ENCODE measurements at regions not wholly inside any gene's neighbourhood (a gene's known extent, or its start where the extent isn't known, plus 50 kb on each side); places are given as distances from the start of the nearest gene placed in this dataset.
A peak's percentile ranks its signal among the peaks of the same experiment; 100 is the strongest.
"Not testable (repeated sequence)": the region's sequence is repeated elsewhere in the genome, so short reads cannot be mapped to it uniquely, and the experiment has no call there.

- ChIA-PET CTCF (interaction anchor here (0.9 to 1.2 kb wide), 2 partner anchors 15 to 710 kb away, joined by 3 to 4 read pairs; no protein-coding TSS in a partner anchor), POLR2A (no interaction called here)
- H3K4me3 ChIP-seq, result no peak overlapping the region
- ATAC-seq (peak in 1 of 2 experiments; percentile 34; a peak in 1 of 6 replicates), FAIRE-seq (no peak), DNase-seq (ENCODE audit: low read depth in 1 of 2, low spot score in 1 of 2) (no peak)
- H3K4me1 ChIP-seq, result peaks cover 8% of the 10 kb centered on the region
- peak overlapping the region in 1 of 2 experiments; percentile 27; a peak in 2 of 6 replicates for H3K27ac ChIP-seq
- TF ChIP-seq HOXB13 (CRISPR knock-in tag; IDR thresholded peaks at IDR 0.05; ENCODE audit: low read depth) (no peak), USF2 (IDR thresholded peaks at IDR 0.05) (no peak), RCOR1 (IDR thresholded peaks at IDR 0.05; ENCODE audit: low read depth, low read length) (no peak), PBX3 (IDR thresholded peaks at IDR 0.05) (no peak)
- H3K9me3 ChIP-seq, result peaks cover 4% of the 10 kb centered on the region; the same call in 2 of the 3 replicates
- H3K4me2 ChIP-seq, result 0 out of 3 replicates have a peak overlapping the region, but pooled peaks have one; percentile 0
- WGBS (ENCODE audit: missing lambda C conversion rate), result 79% methylated on average over 3 of the region's 3 CpGs
Measured at GRCh38 chr14:53619691-53620231, 336.9 kb downstream of the BMP4 start.

- 85% methylated on average over 2 of the region's 2 CpGs for WGBS (ENCODE audit: missing lambda C conversion rate)
- DNase-seq (ENCODE audit: low read depth in 1 of 2, low spot score in 1 of 2); FAIRE-seq; H3K4me2 ChIP-seq; H3K4me3 ChIP-seq; POLR2A ChIA-PET; ATAC-seq; H3K9me3 ChIP-seq: not testable (repeated sequence)
- Histone ChIP-seq H3K4me1 (peaks cover 27% of the 10 kb centered on the region), H3K27ac (peak overlapping the region in 1 of 2 experiments; percentile 56; a peak in 3 of 6 replicates)
- CTCF ChIA-PET, result interaction anchor here (0.6 to 1.7 kb wide), 2 partner anchors 77 to 269 kb away, joined by 3 to 4 read pairs; no protein-coding TSS in a partner anchor
Measured at GRCh38 chr14:53616536-53616935, 340.1 kb downstream of the BMP4 start.

- peak overlapping the region; percentile 56 to 69; a peak in 5 of 6 replicates for H3K27ac ChIP-seq
- H3K9me3 ChIP-seq, result peaks cover 4% of the 10 kb centered on the region; the same call in 2 of the 3 replicates
- ChIA-PET CTCF (interaction anchor here (1.0 to 2.2 kb wide), 3 partner anchors 75 to 560 kb away, joined by 3 to 13 read pairs (median 4); no protein-coding TSS in a partner anchor), POLR2A (no interaction called here)
- peaks cover 27% of the 10 kb centered on the region for H3K4me1 ChIP-seq
- no peak for FAIRE-seq
- no peak for DNase-seq (ENCODE audit: low read depth in 1 of 2, low spot score in 1 of 2)
- H3K4me2 ChIP-seq, result peak overlapping the region; percentile 77; the same call in 2 of the 3 replicates
- no peak for ATAC-seq
- TF ChIP-seq CEBPB (IDR thresholded peaks at IDR 0.05), result peak in 1 of 2 experiments; percentile 64; a peak in 1 of 4 replicates
- no peak for TF ChIP-seq HDAC2 (IDR thresholded peaks at IDR 0.05)
- TF ChIP-seq ESRRA (IDR thresholded peaks at IDR 0.05; ENCODE audit: borderline replicate concordance, low read length), result no peak
- TF ChIP-seq ZNF302 (CRISPR knock-in tag; IDR thresholded peaks at IDR 0.05), result no peak
- no peak for TF ChIP-seq POLR2A (IDR thresholded peaks at IDR 0.05; ENCODE audit: low read length)
- TF ChIP-seq CBX2 (IDR thresholded peaks at IDR 0.05; ENCODE audit: borderline replicate concordance, low read depth), result no peak
- no peak for TF ChIP-seq TP53 (CRISPR knock-in tag; IDR thresholded peaks at IDR 0.05)
- no peak for TF ChIP-seq ZC3H11A (IDR thresholded peaks at IDR 0.05)
- TF ChIP-seq EHMT2 (IDR thresholded peaks at IDR 0.05; ENCODE audit: low read depth), result no peak
- H3K4me3 ChIP-seq, result no peak overlapping the region
- 72% methylated on average over 3 of the region's 3 CpGs for WGBS (ENCODE audit: missing lambda C conversion rate)
Measured at GRCh38 chr14:53615252-53615651, 341.4 kb downstream of the BMP4 start.

- ATAC-seq, result peak; percentile 98
- WGBS (ENCODE audit: missing lambda C conversion rate), result 2% methylated on average over 12 of the region's 12 CpGs
- Histone ChIP-seq H3K4me2 (peak overlapping the region; percentile 77), H3K27ac (peak overlapping the region; percentile 69 to 79), H3K9me3 (peaks cover 4% of the 10 kb centered on the region; the same call in 2 of the 3 replicates), H3K4me1 (peaks cover 33% of the 10 kb centered on the region), H3K4me3 (peak overlapping the region; percentile 28)
- POLR2A ChIA-PET, result interaction anchor here (1.8 kb wide), 1 partner anchor 341 kb away, joined by 10 read pairs; no protein-coding TSS in a partner anchor
- FAIRE-seq, result peak; percentile 100
- DNase-seq (ENCODE audit: low read depth in 1 of 2, low spot score in 1 of 2), result peak; percentile 89 to 97
- CTCF ChIA-PET, result interaction anchor here (1.0 to 2.2 kb wide), 7 partner anchors 23 to 341 kb away, joined by 3 to 13 read pairs (median 3); no protein-coding TSS in a partner anchor
- no peak for TF ChIP-seq PHF8 (IDR thresholded peaks at IDR 0.05; ENCODE audit: borderline replicate concordance, low read depth)
- TF ChIP-seq HEYL (CRISPR knock-in tag; IDR thresholded peaks at IDR 0.05), result no peak
- no peak for TF ChIP-seq E2F6 (IDR thresholded peaks at IDR 0.05; ENCODE audit: borderline replicate concordance, low read depth)
- no peak for TF ChIP-seq HOXA7 (CRISPR knock-in tag; IDR thresholded peaks at IDR 0.05)
- no peak; the same call in 1 of the 2 replicates for TF ChIP-seq MYC (IDR thresholded peaks at IDR 0.05; ENCODE audit: borderline replicate concordance, low read length)
- no peak for TF ChIP-seq SREBF2 (IDR thresholded peaks at IDR 0.05)
- no peak for TF ChIP-seq BHLHE40 (IDR thresholded peaks at IDR 0.05; ENCODE audit: low read depth, low read length)
- no peak for TF ChIP-seq NPAS2 (CRISPR knock-in tag; IDR thresholded peaks at IDR 0.05; ENCODE audit: borderline replicate concordance)
- no peak for TF ChIP-seq EHMT2 (IDR thresholded peaks at IDR 0.05; ENCODE audit: low read depth)
- peak; percentile 87 for TF ChIP-seq MAX (IDR thresholded peaks at IDR 0.05)
- TF ChIP-seq HDAC2 (IDR thresholded peaks at IDR 0.05), result no peak
- no peak for TF ChIP-seq HOXB13 (CRISPR knock-in tag; IDR thresholded peaks at IDR 0.05; ENCODE audit: low read depth)
- TF ChIP-seq RNF2 (IDR thresholded peaks at IDR 0.05; ENCODE audit: borderline replicate concordance, low read depth), result no peak
- TF ChIP-seq ZC3H11A (IDR thresholded peaks at IDR 0.05), result no peak
- no peak for TF ChIP-seq RFX5 (IDR thresholded peaks at IDR 0.05)
- no peak for TF ChIP-seq RCOR1 (IDR thresholded peaks at IDR 0.05; ENCODE audit: low read depth, low read length)
Measured at GRCh38 chr14:53613404-53614253, 343.0 kb downstream of the BMP4 start.

Measured in A549 (cell line).